NCI-H2081 (cell line): ENCODE measurements at regions not wholly inside any gene's neighbourhood (a gene's known extent, or its start where the extent isn't known, plus 50 kb on each side); places are given as distances from the start of the nearest gene placed in this dataset.
"Not testable (repeated sequence)": the region's sequence is repeated elsewhere in the genome, so short reads cannot be mapped to it uniquely, and the experiment has no call there.

Experiments
- DNase-seq, 2 experiments: peaks; one replicate each; lab custom pipeline; 2025; lab: John Stamatoyannopoulos, UW

DNA sequence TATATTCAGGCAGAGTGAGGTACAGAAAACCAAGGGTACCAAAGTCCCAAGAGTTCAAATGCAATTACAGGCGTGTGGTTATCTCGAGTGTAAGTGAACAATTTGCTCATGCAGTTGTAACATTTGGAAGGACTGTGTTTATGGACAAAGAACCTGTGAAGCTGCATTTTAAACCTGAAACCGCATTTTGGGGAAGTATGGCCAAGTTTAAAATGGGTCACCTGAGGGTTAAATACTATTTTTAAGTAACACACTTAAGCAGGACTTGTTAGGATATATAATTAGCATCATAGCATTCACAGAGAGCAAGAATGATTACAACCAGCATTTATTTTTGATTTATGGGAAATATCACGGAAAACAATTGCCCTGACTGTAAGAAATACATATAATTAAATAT lies 79.1 kb upstream of the LCORL start:
- DNase-seq, result no peak

GRCh38 chr4:18090447-18090846 lies 68.9 kb upstream of the LCORL start:
- not testable (repeated sequence) for DNase-seq

DNA sequence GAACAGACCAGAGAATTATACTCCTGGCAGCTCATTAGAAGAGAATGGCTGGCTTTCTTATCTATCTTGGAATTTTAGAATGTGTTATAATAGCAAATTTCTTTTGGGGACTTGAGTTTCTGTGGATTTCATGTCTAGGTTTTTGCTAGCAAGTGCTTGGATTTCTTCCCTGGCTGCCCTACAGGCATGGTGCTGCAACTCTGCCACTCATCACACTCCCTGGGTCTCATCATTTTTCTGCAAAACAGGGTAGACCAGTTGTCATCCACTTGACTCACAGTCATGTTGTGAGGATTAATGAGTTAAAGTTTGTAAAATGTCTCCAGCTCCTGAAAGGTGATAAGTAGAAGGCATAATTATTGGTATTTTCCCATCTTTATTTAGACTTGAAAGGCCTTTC lies 60.7 kb upstream of the LCORL start:
- DNase-seq, result no peak

GRCh38 chr4:18081708-18082107 lies 60.2 kb upstream of the LCORL start:
- DNase-seq, result no peak

DNA sequence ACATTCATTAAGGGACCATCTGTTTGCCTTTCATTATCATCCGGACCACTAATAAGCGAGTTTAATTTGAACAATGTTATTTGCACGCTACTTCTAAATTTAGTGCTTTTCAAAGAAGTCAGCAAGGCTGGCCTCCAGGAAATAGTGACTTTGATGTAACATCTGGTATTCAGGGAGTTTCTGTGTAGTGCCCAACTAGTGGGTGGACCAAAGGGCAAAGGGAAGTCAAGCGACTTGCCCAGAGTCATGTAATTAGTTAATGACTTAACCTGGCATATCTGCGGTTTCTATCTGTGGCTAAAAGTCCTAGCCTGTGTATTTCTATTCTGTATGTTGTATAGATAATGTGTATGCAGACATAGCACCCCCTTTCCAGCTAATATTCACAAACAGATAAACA lies 56.3 kb upstream of the LCORL start:
- DNase-seq, result no peak

DNA sequence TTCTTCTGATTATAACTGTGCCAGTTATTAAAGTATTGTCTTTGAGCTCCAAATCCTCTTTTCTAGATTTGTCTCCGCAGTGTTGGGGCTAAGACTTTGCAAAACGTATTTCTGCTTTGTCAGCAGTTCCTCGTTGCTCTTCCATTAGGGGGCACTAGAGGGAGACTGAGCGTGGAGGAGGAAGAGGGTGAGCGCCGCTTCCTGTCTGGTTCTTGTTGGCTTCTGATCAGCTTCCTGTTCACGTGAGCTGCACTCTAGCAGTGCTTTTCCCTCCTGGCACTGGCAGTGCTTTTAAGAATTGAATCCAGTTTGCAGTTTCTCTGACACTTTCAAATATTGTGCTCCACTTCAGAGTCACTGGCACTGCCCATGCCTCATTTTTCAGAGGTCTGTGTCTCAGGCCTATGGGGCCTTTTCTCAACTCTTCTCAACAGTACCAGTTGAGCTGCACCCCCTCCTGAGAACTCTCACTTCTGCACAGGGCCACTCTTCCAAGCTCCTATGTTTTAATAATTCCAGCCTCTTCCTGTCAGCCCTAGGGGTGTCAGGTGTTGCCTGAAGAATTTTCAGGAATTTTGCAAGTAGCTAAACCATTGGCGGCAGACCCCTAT lies 54.4 kb upstream of the LCORL start:
- peak; percentile 20 to 34 for DNase-seq

DNA sequence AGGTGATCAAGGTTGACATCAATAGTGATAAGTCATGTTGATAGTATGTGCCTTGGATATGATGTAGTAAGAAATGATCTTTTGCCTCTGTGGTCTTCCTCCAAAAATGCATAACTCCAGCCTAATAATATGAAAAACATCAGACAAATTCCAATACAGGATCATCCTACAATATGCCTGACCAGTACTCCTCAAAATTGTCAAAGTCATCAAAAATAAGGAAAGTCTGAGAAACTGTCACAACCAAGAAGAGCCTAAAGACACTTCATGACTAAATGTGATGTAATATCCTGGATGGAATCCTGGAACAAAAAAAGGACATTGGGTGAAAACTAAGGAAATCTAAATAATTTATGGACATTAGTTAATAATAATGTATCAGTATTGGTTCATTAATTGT lies 50.3 kb upstream of the LCORL start:
- no peak for DNase-seq
